Testis (tissue), 2 donors: ENCODE measurements at regions not wholly inside any gene's neighbourhood (a gene's known extent, or its start where the extent isn't known, plus 50 kb on each side); places are given as distances from the start of the nearest gene placed in this dataset.

Experiments used
- CTCF ChIP-seq, 3 experiments: fragments of 450-650 bp in 2 of 3; fragments of 200-600 bp in 1 of 3; sonication (generic) in 1 of 3; IDR thresholded peaks; one replicate each; pipeline ENCODE4 v1.5.1; 2016 to 2019; ENCODE audit warnings: antibody characterized with exemption in 3 of 3, mild to moderate bottlenecking in 2 of 3, moderate library complexity in 1 of 3
- POLR2A ChIP-seq: fragments of 450-650 bp; IDR thresholded peaks from one replicate; pipeline ENCODE4 v1.6.1; 2017; ENCODE audit warnings: antibody characterized with exemption, mild to moderate bottlenecking, moderate library complexity

- TF ChIP-seq CTCF (IDR thresholded peaks at IDR 0.05) (no peak), POLR2A (no peak)
These were observed 80.7 kb downstream of the IRF2BPL start for GRCh38 chr14:76947838-76948184.
